HG03469 (cell line): ENCODE measurements at regions not wholly inside any gene's neighbourhood (a gene's known extent, or its start where the extent isn't known, plus 50 kb on each side); places are given as distances from the start of the nearest gene placed in this dataset.
"Not testable (repeated sequence)": the region's sequence is repeated elsewhere in the genome, so short reads cannot be mapped to it uniquely, and the experiment has no call there.

ENCODE experiments used
- ATAC-seq: cut with Tn5 transposase; IDR thresholded peaks from one replicate; pipeline ENCODE4 v1.9.1; 2021; ENCODE audit warnings: mild to moderate bottlenecking, moderate library complexity, moderate number of reproducible peaks; ENCODE audit not compliant: unreplicated experiment

DNA sequence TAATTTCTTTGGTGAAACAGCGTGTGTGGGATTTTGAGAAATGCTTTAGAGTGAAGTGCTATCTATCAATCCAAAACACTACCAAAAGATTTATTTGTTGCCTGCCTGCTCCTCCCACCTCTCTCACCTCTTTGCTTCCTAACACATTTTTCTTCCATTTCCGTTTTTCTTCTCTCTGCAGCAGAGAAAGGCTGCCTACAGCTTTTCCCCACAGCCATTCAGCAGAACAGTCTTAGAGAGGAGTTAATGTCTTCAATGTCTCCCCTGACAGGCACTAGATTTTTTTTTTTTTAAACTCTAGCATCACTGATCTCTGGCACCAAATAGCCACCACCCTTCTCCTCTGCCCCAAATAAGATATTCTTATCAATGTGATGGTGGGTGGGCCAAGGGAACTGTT lies 327.8 kb upstream of the MAN1A1 start:
- no peak for ATAC-seq

DNA sequence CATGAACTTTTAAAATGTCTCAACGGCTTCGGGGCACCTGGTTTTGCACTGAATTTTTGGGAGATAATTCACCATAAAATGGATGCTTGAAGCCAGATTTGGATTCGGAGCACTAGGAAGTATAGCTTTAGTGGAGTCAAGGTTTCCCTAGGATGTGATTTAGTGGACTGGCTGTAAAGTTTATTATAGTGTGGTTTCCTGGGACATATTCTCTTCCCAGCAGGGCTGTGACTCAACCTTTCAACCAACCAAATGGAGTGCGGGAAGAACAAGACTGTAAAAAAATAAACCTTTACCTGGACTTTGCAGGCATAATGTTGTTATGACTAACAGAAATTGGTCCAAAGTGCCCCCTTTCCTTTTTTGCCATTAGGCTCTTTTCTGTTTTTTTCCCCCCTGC lies 327.4 kb upstream of the MAN1A1 start:
- ATAC-seq = no peak

- ATAC-seq = no peak
These were observed 326.7 kb upstream of the MAN1A1 start for GRCh38 chr6:119676230-119676629.

DNA sequence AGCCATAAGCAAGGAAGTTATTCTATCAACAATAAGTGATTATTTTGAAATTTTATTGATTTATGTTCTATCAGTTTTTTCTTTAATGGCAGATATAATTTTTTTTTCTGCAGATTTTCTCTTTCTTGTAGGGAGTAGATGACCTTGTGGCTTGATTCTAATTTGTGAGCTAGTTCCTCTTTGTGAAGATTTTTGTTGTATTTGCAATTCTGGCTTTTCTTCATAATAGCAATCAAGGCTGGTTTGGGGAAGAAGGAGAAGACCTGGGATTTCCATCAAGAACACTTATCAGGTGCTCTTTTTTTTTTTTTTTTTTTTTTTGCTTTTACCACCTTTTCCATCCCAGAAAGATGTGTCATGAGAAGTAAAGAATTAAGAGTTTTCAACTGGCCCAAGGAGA lies 324.2 kb upstream of the MAN1A1 start:
- no peak for ATAC-seq

DNA sequence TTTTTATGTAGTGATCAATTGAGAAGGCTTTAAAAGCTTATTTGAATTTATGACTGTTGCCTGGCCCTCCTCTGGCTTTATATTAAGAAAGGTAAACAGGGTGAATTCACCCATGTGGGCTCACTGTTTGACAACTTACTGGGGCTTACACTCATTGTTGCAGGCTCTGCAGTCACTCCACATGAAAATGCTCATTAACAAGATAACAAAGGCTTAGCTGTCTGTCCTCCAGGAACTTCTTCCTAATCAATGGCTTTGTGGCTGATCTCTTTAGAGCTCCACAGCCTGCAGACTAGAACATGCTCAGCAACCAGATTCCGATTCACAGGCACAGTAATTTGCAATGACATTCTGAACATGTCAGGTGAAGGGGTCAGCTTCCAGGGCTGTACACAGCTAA lies 323.2 kb upstream of the MAN1A1 start:
- no peak for ATAC-seq

GRCh38 chr6:119671105-119671504 lies 321.5 kb upstream of the MAN1A1 start:
- ATAC-seq = no peak

- ATAC-seq = no peak
These were observed 319.7 kb upstream of the MAN1A1 start for GRCh38 chr6:119669221-119669620.

DNA sequence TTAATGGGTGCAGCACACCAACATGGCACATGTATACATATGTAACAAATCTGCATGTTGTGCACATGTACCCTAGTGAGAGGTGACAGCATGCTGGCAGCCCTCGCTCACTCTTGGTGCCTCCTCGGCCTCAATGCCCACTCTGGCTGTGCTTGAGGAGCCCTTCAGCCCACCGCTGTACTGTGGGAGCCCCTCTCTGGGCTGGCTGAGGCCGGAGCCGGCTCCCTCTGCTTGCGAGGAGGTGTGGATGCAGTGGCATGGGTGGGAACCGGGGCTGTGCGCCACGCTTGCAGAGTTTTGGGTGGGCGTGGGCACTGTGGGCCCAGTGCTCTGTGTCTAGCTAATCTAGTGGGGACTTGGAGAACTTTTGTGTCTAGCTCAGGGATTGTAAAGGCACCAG lies 315.9 kb upstream of the MAN1A1 start:
- ATAC-seq = not testable (repeated sequence)

DNA sequence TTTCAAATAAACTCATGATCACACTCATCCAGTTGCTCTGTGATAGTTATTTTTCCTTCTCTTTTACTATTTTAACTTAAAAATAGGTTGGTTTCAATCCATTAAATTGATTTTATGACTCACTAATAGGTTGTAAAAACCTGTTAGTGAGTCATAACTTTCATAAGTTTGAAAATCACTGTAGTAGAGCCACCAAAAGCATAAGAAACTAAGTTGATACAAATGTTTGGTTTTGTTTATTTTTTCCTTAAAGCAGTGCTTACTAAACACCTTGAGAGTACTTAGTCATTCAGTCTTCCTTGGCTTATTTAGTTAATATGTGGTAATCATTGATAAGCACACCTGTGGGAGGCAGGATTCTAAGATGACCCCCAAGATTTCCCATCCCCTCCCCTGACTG lies 312.1 kb upstream of the MAN1A1 start:
- no peak for ATAC-seq

DNA sequence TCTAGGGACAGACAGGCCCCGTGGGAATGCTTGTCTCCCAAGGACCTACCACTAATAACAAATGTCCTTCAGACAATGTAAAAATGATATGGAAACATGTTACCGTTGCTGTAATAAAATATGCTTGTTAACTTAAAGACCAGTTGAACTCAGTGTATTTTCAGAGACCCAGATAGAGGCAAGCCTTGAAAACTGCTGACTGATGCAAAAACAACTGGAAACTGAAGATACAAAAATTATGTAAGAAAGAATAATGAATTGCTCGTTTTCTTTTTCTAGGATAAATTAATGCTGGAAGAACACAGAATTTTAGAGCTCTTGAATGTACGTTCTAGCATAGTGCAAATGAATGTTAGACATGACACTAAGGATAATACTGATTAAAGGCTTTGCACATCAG lies 311.5 kb upstream of the MAN1A1 start:
- no peak for ATAC-seq

DNA sequence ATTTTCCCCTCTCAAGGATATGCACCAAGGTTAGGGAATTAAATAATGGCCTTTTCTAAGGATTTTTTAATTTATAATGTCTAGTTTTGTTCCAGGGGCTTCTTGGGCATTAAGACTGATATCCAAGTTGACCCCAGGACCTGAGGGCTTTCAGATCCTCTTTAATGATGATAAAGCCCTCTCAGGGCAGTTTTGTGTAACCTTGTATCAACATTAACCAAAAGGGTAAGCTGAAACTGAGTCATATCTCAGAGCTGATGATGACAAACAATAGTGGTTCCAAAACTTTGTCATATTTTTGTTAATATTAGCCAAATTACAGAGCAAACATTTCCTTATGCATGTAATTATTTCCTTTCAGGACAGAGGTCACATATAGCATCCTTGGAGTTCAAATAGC lies 309.4 kb upstream of the MAN1A1 start:
- ATAC-seq = no peak

- no peak for ATAC-seq
These were observed 305.6 kb upstream of the MAN1A1 start for GRCh38 chr6:119655124-119655523.

DNA sequence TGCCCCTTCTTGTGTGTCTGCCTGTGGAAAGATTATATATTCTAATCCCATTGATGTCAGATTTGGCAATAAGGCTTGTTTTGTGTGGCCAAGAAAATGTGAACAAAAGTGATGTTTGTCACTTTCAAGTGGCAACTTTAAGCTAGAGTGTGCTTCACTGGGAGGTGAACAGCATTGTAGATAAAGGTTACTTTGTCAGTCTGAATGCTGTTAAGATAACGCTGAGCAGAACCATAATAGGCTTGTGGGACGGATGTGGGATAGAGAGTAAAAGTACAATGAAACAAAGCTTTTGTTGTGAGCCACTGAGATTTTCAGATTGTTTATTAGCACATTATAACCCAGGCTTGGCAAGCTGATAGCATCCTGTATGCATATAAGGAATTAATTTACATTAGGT lies 303.8 kb upstream of the MAN1A1 start:
- ATAC-seq = no peak

GRCh38 chr6:119649531-119649930 lies 300.0 kb upstream of the MAN1A1 start:
- no peak for ATAC-seq

DNA sequence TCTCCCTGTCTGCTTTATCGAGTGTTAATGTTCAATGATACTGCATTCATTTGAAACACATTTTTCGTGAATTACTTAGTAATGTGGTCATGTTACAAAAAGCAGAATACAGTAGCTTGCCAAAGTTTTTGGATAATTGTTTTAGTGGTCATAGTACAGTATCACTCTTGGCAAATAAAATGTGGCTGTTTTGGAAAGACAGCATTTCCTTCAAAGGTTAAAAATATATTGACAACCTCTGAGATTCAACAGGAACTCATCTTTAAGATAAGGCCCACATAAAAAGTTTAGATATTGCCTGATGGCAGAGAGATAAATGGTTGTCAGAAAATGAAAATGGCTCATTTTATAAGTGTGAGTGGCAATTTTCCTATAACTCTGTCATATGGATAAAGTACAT lies 297.7 kb upstream of the MAN1A1 start:
- ATAC-seq = no peak

DNA sequence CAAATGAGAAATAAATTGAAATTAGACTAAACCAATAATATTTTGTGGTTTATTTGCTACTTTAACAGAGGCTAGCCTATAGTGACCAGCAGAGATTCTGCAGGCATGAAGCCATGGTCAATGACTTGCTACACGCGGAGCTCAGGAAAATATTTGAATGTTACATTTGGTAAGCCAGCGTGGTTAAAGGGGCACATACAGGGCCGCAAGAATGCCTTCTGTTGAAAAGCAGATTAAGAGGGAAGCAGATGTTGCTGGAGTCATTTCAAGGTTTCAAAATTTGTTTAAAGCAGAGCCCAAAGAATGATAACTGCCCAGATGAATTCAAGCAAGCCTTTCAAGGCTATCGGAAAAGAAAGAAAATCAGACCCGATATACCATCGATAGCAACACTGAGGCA lies 294.3 kb upstream of the MAN1A1 start:
- no peak for ATAC-seq

GRCh38 chr6:119637768-119638167 lies 288.2 kb upstream of the MAN1A1 start:
- ATAC-seq = no peak

DNA sequence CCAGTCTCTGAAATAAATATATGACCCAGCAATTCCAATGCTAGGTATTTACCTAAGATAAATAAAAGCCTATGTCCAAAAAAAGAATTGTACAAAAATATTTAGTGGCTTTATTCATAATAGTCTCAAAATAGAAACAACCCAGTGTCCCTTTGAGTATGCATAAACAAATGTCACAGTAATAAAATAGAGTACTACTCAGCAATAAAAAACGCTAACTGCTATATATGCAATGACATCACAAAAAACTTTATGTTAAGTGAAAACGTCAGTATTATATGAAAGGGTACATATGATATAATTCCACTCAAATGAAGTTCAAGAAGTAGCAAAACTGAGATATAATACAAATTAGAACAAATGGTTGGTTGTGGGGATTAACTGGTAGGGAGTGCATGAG lies 286.5 kb upstream of the MAN1A1 start:
- no peak for ATAC-seq

DNA sequence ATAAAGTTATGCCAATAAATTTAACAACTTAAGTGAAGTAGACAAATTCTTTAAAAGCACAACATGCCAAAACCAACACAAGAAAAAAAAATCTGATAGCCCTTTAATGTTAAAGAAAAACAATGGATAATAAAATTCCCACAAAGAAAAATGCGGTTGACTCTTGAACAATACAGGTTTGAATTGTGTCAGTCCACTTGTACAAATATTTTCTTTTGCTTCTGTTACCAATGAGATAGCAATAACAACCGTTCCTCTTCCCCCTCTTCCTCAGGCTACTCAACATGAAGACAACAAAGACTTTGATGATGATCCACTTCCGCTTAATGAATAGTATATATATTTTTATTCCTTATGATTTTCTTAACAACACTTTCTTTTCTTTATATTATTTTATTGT lies 283.9 kb upstream of the MAN1A1 start:
- ATAC-seq = no peak

DNA sequence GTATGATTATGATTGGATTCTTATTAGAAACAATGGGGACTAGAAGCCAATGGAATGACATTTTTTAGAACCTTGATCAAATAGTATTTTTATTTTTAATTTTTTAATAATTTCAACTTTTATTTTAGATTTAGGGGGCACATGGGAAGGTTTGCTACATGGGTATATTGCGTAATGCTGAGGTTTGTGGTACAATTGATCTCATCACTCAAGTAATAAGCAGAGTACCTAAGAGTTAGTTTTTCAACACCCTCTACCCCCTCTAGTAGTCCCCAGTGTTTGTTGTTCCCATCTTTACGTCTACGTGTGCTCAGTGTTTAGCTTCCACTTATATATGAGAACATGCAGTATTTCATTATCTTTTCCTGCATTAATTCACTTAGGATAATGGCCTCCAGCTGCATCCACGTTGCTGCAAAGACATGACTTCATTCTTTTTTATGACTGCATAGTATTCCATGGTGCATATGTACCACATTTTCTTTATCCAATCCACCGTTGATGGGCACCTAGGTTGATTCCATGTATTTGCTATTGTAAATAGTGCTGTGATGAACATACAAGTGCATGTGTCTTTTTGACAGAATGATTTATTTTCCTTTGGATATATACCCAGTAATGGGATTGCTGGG lies 281.1 kb upstream of the MAN1A1 start:
- no peak for ATAC-seq

GRCh38 chr6:119628691-119629594 lies 279.4 kb upstream of the MAN1A1 start:
- ATAC-seq = no peak

- no peak for ATAC-seq
These were observed 278.5 kb upstream of the MAN1A1 start for GRCh38 chr6:119627908-119628669.
